ENCODE measurements at regions not wholly inside any gene's neighbourhood (a gene's known extent, or its start where the extent isn't known, plus 50 kb on each side); places are given as distances from the start of the nearest gene placed in this dataset.

DNA sequence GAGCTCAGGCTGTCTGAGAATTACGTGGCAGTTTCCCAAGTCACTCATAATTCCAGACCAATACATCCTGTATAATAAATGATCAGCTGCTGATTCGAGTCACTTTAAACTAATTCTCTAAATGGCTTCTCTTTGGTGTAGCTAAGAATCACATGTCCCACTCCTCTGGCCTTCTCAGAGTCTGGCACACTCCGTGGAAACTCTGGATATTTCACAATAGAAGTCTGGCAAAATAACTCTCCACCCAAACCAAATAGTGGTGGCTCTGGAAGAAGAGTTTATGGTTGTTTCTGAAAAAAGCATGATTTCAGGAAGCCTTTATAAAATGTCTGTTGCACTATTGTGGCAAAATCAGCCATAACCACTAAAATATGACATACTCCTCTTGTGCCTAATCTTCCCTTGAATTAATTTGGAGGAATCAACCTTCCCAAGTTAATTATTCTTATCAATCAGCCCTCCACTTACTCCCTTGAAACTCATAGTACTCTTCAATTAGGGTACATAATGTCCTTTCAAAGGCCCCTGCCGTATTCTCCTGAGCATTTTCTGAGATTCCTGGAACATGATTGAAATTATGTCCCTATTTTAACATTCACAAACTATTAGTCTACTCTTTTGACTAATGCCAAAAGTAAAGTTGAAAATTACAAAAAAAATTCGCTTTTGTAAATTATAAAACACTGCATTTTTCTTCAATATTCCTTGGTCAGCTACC lies 991.6 kb downstream of the FAT4 start:
- Histone ChIP-seq H3K36me3 (no peaks in the 10 kb centered on the region), H3K4me3 (no peak overlapping the region), H3K9me3 (peaks cover 0 to 11% (median 3%) of the 10 kb centered on the region in 8 donors), H3K27me3 (replicated peaks in 1 of 7) (no peaks in the 10 kb centered on the region), H3K27ac (no peak overlapping the region), H3K4me1 (no peaks in the 10 kb centered on the region)
- 59 to 76% (median 71%) methylated on average over 5 of the region's 5 CpGs for WGBS, 5 donors
- TF ChIP-seq, protein P1, sequence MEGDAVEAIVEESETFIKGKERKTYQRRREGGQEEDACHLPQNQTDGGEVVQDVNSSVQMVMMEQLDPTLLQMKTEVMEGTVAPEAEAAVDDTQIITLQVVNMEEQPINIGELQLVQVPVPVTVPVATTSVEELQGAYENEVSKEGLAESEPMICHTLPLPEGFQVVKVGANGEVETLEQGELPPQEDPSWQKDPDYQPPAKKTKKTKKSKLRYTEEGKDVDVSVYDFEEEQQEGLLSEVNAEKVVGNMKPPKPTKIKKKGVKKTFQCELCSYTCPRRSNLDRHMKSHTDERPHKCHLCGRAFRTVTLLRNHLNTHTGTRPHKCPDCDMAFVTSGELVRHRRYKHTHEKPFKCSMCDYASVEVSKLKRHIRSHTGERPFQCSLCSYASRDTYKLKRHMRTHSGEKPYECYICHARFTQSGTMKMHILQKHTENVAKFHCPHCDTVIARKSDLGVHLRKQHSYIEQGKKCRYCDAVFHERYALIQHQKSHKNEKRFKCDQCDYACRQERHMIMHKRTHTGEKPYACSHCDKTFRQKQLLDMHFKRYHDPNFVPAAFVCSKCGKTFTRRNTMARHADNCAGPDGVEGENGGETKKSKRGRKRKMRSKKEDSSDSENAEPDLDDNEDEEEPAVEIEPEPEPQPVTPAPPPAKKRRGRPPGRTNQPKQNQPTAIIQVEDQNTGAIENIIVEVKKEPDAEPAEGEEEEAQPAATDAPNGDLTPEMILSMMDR (IDR thresholded peaks at IDR 0.05 in 8 of 11, conservative IDR thresholded peaks at IDR 0.05 in 3 of 11), result no peak
- TF ChIP-seq POLR2AphosphoS5 (IDR thresholded peaks at IDR 0.05), result no peak
- TF ChIP-seq POLR2A (IDR thresholded peaks at IDR 0.05), result no peak
- no peak for DNase-seq
- intact Hi-C loops (cut with DNase I; ENCODE audit: low total_unique reads), result no loop called here

DNA sequence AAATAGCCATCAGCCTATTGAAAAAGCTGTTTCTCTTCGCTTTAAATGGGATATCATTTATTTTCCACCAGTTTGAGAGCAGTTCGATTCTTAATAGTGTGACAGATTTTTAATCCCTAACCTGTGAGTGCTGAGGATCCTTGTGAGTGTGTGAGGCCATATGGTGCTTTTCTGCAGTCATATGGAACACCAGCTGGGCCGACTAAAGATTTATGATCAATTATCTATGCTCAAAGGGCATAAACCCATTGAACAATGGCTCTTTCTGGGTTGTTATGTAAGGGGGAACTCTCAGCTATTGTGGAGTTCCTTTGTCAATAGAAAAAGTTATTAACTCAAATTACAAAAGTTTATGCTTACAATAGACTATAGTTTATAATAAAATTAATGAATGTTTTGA lies 1003.6 kb downstream of the FAT4 start:
- Histone ChIP-seq H3K4me1 (no peaks in the 10 kb centered on the region), H3K27me3 (replicated peaks in 1 of 7) (no peaks in the 10 kb centered on the region), H3K9me3 (peaks cover 0 to under 1% (median 0%) of the 10 kb centered on the region in 8 donors), H3K36me3 (no peaks in the 10 kb centered on the region), H3K27ac (no peak overlapping the region), H3K4me3 (no peak overlapping the region)
- 56 to 74% (median 60%) methylated on average over 3 of the region's 3 CpGs for WGBS, 5 donors
- no peak for DNase-seq
- intact Hi-C loops (cut with DNase I; ENCODE audit: low total_unique reads), result no loop called here
- TF ChIP-seq POLR2AphosphoS5 (IDR thresholded peaks at IDR 0.05) (no peak), POLR2A (IDR thresholded peaks at IDR 0.05) (no peak)
- TF ChIP-seq, protein P1 (IDR thresholded peaks at IDR 0.05 in 8 of 11, conservative IDR thresholded peaks at IDR 0.05 in 3 of 11), result no peak

DNA sequence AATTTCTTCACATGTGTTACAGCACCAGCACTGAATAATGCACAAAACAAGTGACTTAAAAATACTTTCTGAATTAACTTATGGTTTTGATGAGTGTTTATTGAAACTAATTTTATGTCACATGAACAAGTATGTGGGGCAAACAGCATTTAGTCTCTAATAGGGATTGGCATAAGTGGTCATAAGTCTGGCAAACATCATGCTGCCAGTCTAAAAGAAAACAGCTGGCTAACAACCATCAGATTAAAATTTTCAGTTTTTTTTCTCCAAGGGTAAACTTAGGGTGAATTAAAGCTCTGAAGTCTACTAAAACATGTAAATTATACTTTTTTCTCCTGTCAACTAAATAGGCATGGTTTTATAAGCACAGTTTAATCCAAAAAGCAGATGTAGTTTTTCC lies 1014.2 kb downstream of the FAT4 start:
- intact Hi-C loops (cut with DNase I; ENCODE audit: low total_unique reads), result no loop called here
- Histone ChIP-seq H3K4me1 (no peaks in the 10 kb centered on the region), H3K27me3 (replicated peaks in 1 of 7) (no peaks in the 10 kb centered on the region), H3K36me3 (no peaks in the 10 kb centered on the region), H3K9me3 (peaks cover 0 to 4% (median 0%) of the 10 kb centered on the region in 8 donors), H3K27ac (no peak overlapping the region), H3K4me3 (no peak overlapping the region)
- TF ChIP-seq POLR2A (IDR thresholded peaks at IDR 0.05) (no peak), POLR2AphosphoS5 (IDR thresholded peaks at IDR 0.05) (no peak)
- TF ChIP-seq, protein P1 (IDR thresholded peaks at IDR 0.05 in 8 of 11, conservative IDR thresholded peaks at IDR 0.05 in 3 of 11), result no peak
- DNase-seq, result no peak

DNA sequence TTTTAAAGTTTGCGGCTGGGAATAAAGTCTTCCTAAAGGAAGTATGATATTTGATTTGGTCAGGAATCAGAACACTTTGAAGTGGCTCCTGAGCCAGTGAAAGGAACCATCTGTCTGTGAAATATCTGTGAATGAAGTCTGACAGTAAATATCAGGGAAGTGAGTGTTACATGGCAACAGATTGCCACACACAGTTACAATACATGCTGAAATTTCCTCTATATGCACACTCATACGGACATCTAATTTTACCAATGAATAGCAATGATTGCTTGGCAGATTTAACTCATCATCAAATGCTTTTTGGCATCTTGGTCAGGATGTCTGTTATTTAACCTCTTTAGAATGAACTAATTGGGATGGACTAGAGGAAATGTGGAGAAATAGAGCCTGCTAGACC lies 1023.8 kb downstream of the FAT4 start:
- no peaks in the 10 kb centered on the region for H3K36me3 ChIP-seq
- H3K9me3 ChIP-seq, result no peaks in the 10 kb centered on the region
- no peak for DNase-seq
- H3K4me1 ChIP-seq, result no peaks in the 10 kb centered on the region
- intact Hi-C loops (cut with DNase I; ENCODE audit: low total_unique reads), result no loop called here
- no peak for TF ChIP-seq POLR2AphosphoS5 (IDR thresholded peaks at IDR 0.05)
- no peak for TF ChIP-seq POLR2A (IDR thresholded peaks at IDR 0.05)
- TF ChIP-seq, protein P1 (IDR thresholded peaks at IDR 0.05 in 8 of 11, conservative IDR thresholded peaks at IDR 0.05 in 3 of 11), result no peak
- 51 to 74% (median 62%) methylated on average over 2 of the region's 2 CpGs for WGBS, 5 donors
- H3K4me3 ChIP-seq, result no peak overlapping the region
- no peaks in the 10 kb centered on the region for H3K27me3 ChIP-seq (replicated peaks in 1 of 7)
- H3K27ac ChIP-seq, result no peak overlapping the region

All from spleen (tissue), 11 donors.